ENCODE measurements at regions not wholly inside any gene's neighbourhood (a gene's known extent, or its start where the extent isn't known, plus 50 kb on each side); places are given as distances from the start of the nearest gene placed in this dataset.

GRCh38 chr6:48476257-48476656 is 365.3 kb upstream of the PTCHD4 start:
- no peak overlapping the region for H3K23ac ChIP-seq (ENCODE audit: low read length in 2 of 2)
- no peaks in the 10 kb centered on the region for H3K27me3 ChIP-seq (ENCODE audit: control insufficient read depth in 1 of 2, insufficient read depth in 1 of 2, low read length in 2 of 2)
- no peak overlapping the region for H3K18ac ChIP-seq (ENCODE audit: low read depth in 1 of 2, low read length in 2 of 2)
- no peaks in the 10 kb centered on the region for H3K4me1 ChIP-seq (ENCODE audit: control insufficient read depth, insufficient read depth, low read depth, low read length)
- H3K9me3 ChIP-seq (ENCODE audit: control insufficient read depth, low read length) = no peaks in the 10 kb centered on the region
- H3K36me3 ChIP-seq (ENCODE audit: control insufficient read depth in 1 of 2, insufficient read depth in 2 of 2, low read depth in 1 of 2, low read length in 2 of 2) = no peaks in the 10 kb centered on the region
- no peak overlapping the region for H4K91ac ChIP-seq (ENCODE audit: low read length)
- no peak overlapping the region for H2BK12ac ChIP-seq (ENCODE audit: low read length in 2 of 2)
- H2BK120ac ChIP-seq (ENCODE audit: low read depth, low read length) = no peak overlapping the region
- H2BK5ac ChIP-seq (ENCODE audit: low read depth, low read length, poor library complexity, severe bottlenecking) = no peak overlapping the region
- no peak overlapping the region for H2AK5ac ChIP-seq (ENCODE audit: low read length, severe bottlenecking)
- H3K9ac ChIP-seq (ENCODE audit: low read length) = no peak overlapping the region
- H3K4ac ChIP-seq (ENCODE audit: low read depth in 1 of 2, low read length in 2 of 2) = no peak overlapping the region
- no peak overlapping the region for H3K4me3 ChIP-seq (ENCODE audit: insufficient read depth in 1 of 2, low read depth in 1 of 2, low read length in 2 of 2)
- H2BK15ac ChIP-seq (ENCODE audit: low read depth, poor library complexity, severe bottlenecking) = no peak overlapping the region
- no peak overlapping the region for H3K14ac ChIP-seq (ENCODE audit: low read length in 2 of 2)
- H3K27ac ChIP-seq (ENCODE audit: low read length, poor library complexity, severe bottlenecking) = no peak overlapping the region
- H4K8ac ChIP-seq (ENCODE audit: low read length) = no peak overlapping the region
- DNase-seq = peak; percentile 45
- H2AFZ ChIP-seq (ENCODE audit: low read depth, low read length) = no peak overlapping the region
- no peak overlapping the region for H3K4me2 ChIP-seq (ENCODE audit: low read length, poor library complexity, severe bottlenecking)
- H3K79me1 ChIP-seq (replicated peaks; ENCODE audit: low read length, poor library complexity, severe bottlenecking) = no peaks in the 10 kb centered on the region

DNA sequence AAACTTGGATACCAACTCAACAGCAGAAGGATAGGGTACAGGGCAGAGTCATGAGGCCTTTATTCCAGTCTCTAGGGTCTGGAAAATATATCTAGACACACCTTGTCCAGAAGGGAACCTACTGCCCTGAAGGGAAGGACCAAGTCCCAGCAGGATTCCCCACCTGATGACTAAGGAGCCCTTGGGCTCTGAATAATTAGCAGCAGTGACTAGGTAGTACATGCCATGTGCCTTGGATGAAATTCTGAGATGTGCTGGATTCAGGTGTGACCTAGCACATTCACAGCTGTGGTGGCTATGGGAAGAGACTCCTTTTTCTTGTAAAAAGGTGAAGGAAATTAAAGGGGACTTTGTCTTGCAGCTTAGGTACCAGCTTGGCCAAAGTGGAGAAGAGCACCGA is 364.3 kb upstream of the PTCHD4 start:
- Histone ChIP-seq H3K4me1 (ENCODE audit: control insufficient read depth, insufficient read depth, low read depth, low read length) (no peaks in the 10 kb centered on the region), H3K4me2 (ENCODE audit: low read length, poor library complexity, severe bottlenecking) (no peak overlapping the region), H3K14ac (ENCODE audit: low read length in 2 of 2) (no peak overlapping the region), H3K27ac (ENCODE audit: low read length, poor library complexity, severe bottlenecking) (no peak overlapping the region), H4K91ac (ENCODE audit: low read length) (no peak overlapping the region), H2BK5ac (ENCODE audit: low read depth, low read length, poor library complexity, severe bottlenecking) (no peak overlapping the region), H3K36me3 (ENCODE audit: control insufficient read depth in 1 of 2, insufficient read depth in 2 of 2, low read depth in 1 of 2, low read length in 2 of 2) (no peaks in the 10 kb centered on the region), H3K27me3 (ENCODE audit: control insufficient read depth in 1 of 2, insufficient read depth in 1 of 2, low read length in 2 of 2) (no peaks in the 10 kb centered on the region), H3K4me3 (ENCODE audit: insufficient read depth in 1 of 2, low read depth in 1 of 2, low read length in 2 of 2) (no peak overlapping the region), H3K79me1 (replicated peaks; ENCODE audit: low read length, poor library complexity, severe bottlenecking) (no peaks in the 10 kb centered on the region), H2BK15ac (ENCODE audit: low read depth, poor library complexity, severe bottlenecking) (no peak overlapping the region), H3K9ac (ENCODE audit: low read length) (no peak overlapping the region), H3K23ac (ENCODE audit: low read length in 2 of 2) (no peak overlapping the region), H2AFZ (ENCODE audit: low read depth, low read length) (no peak overlapping the region), H4K8ac (ENCODE audit: low read length) (no peak overlapping the region), H3K18ac (ENCODE audit: low read depth in 1 of 2, low read length in 2 of 2) (no peak overlapping the region), H2AK5ac (ENCODE audit: low read length, severe bottlenecking) (no peak overlapping the region), H3K9me3 (ENCODE audit: control insufficient read depth, low read length) (no peaks in the 10 kb centered on the region), H2BK12ac (ENCODE audit: low read length in 2 of 2) (no peak overlapping the region), H3K4ac (ENCODE audit: low read depth in 1 of 2, low read length in 2 of 2) (no peak overlapping the region), H2BK120ac (ENCODE audit: low read depth, low read length) (no peak overlapping the region)
- WGBS = 94% methylated on average over 1 of the region's 1 CpG
- no peak for DNase-seq

DNA sequence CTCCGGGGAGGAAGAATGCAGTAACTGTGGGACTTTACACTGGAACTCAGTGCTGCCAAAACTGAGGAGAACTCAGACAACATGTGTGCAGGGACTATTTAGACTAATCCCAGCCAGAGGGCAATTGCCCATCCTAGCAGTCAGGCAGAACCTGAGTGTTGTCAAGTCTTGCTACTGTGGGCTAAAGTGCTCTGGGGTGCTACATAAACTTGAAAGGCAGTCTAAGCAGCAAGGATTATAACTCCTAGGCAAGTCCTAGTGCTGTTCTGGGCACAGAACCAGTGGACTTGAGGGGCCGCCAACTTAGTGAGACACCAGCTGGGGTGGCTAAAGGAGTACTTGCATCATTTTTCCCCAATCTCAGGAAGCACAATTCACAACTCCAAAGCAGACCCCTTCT is 363.8 kb upstream of the PTCHD4 start:
- Histone ChIP-seq H3K23ac (ENCODE audit: low read length in 2 of 2) (no peak overlapping the region), H2AK5ac (ENCODE audit: low read length, severe bottlenecking) (no peak overlapping the region), H3K9ac (ENCODE audit: low read length) (no peak overlapping the region), H4K91ac (ENCODE audit: low read length) (no peak overlapping the region), H3K27ac (ENCODE audit: low read length, poor library complexity, severe bottlenecking) (no peak overlapping the region), H3K36me3 (ENCODE audit: control insufficient read depth in 1 of 2, insufficient read depth in 2 of 2, low read depth in 1 of 2, low read length in 2 of 2) (no peaks in the 10 kb centered on the region), H2BK15ac (ENCODE audit: low read depth, poor library complexity, severe bottlenecking) (no peak overlapping the region), H2BK12ac (ENCODE audit: low read length in 2 of 2) (peak overlapping the region in 1 of 2 experiments; percentile 55), H2AFZ (ENCODE audit: low read depth, low read length) (no peak overlapping the region), H3K4me2 (ENCODE audit: low read length, poor library complexity, severe bottlenecking) (no peak overlapping the region), H4K8ac (ENCODE audit: low read length) (no peak overlapping the region), H3K9me3 (ENCODE audit: control insufficient read depth, low read length) (no peaks in the 10 kb centered on the region), H3K4me3 (ENCODE audit: insufficient read depth in 1 of 2, low read depth in 1 of 2, low read length in 2 of 2) (no peak overlapping the region), H3K14ac (ENCODE audit: low read length in 2 of 2) (no peak overlapping the region), H3K79me1 (replicated peaks; ENCODE audit: low read length, poor library complexity, severe bottlenecking) (no peaks in the 10 kb centered on the region), H3K27me3 (ENCODE audit: control insufficient read depth in 1 of 2, insufficient read depth in 1 of 2, low read length in 2 of 2) (no peaks in the 10 kb centered on the region), H2BK5ac (ENCODE audit: low read depth, low read length, poor library complexity, severe bottlenecking) (no peak overlapping the region), H3K18ac (ENCODE audit: low read depth in 1 of 2, low read length in 2 of 2) (no peak overlapping the region), H3K4ac (ENCODE audit: low read depth in 1 of 2, low read length in 2 of 2) (no peak overlapping the region), H3K4me1 (ENCODE audit: control insufficient read depth, insufficient read depth, low read depth, low read length) (no peaks in the 10 kb centered on the region), H2BK120ac (ENCODE audit: low read depth, low read length) (no peak overlapping the region)
- whole genome bisulfite sequencing = 100% methylated on average over 2 of the region's 2 CpGs
- no peak for DNase-seq

- no peaks in the 10 kb centered on the region for H3K4me1 ChIP-seq (ENCODE audit: control insufficient read depth, insufficient read depth, low read depth, low read length)
- DNase-seq = peak; percentile 2
- H3K27ac ChIP-seq (ENCODE audit: low read length, poor library complexity, severe bottlenecking) = no peak overlapping the region
- H2AK5ac ChIP-seq (ENCODE audit: low read length, severe bottlenecking) = no peak overlapping the region
- 96% methylated on average over 2 of the region's 2 CpGs for WGBS
- no peak overlapping the region for H3K4me2 ChIP-seq (ENCODE audit: low read length, poor library complexity, severe bottlenecking)
- H3K79me1 ChIP-seq (replicated peaks; ENCODE audit: low read length, poor library complexity, severe bottlenecking) = no peaks in the 10 kb centered on the region
- no peak overlapping the region for H2AFZ ChIP-seq (ENCODE audit: low read depth, low read length)
- H3K14ac ChIP-seq (ENCODE audit: low read length in 2 of 2) = no peak overlapping the region
- H3K18ac ChIP-seq (ENCODE audit: low read depth in 1 of 2, low read length in 2 of 2) = no peak overlapping the region
- H2BK120ac ChIP-seq (ENCODE audit: low read depth, low read length) = no peak overlapping the region
- H3K36me3 ChIP-seq (ENCODE audit: control insufficient read depth in 1 of 2, insufficient read depth in 2 of 2, low read depth in 1 of 2, low read length in 2 of 2) = no peaks in the 10 kb centered on the region
- no peak overlapping the region for H2BK12ac ChIP-seq (ENCODE audit: low read length in 2 of 2)
- no peak overlapping the region for H3K9ac ChIP-seq (ENCODE audit: low read length)
- no peaks in the 10 kb centered on the region for H3K27me3 ChIP-seq (ENCODE audit: control insufficient read depth in 1 of 2, insufficient read depth in 1 of 2, low read length in 2 of 2)
- no peaks in the 10 kb centered on the region for H3K9me3 ChIP-seq (ENCODE audit: control insufficient read depth, low read length)
- no peak overlapping the region for H3K4ac ChIP-seq (ENCODE audit: low read depth in 1 of 2, low read length in 2 of 2)
- no peak overlapping the region for H2BK15ac ChIP-seq (ENCODE audit: low read depth, poor library complexity, severe bottlenecking)
- H3K23ac ChIP-seq (ENCODE audit: low read length in 2 of 2) = no peak overlapping the region
- H4K8ac ChIP-seq (ENCODE audit: low read length) = no peak overlapping the region
- no peak overlapping the region for H2BK5ac ChIP-seq (ENCODE audit: low read depth, low read length, poor library complexity, severe bottlenecking)
- no peak overlapping the region for H4K91ac ChIP-seq (ENCODE audit: low read length)
- no peak overlapping the region for H3K4me3 ChIP-seq (ENCODE audit: insufficient read depth in 1 of 2, low read depth in 1 of 2, low read length in 2 of 2)
Observed at GRCh38 chr6:48474136-48474535, 363.1 kb upstream of the PTCHD4 start.
